HG03571 (cell line): ENCODE measurements at regions not wholly inside any gene's neighbourhood (a gene's known extent, or its start where the extent isn't known, plus 50 kb on each side); places are given as distances from the start of the nearest gene placed in this dataset.

Experiments used
- ATAC-seq: cut with Tn5 transposase; IDR thresholded peaks from one replicate; pipeline ENCODE4 v1.9.1; 2021; ENCODE audit not compliant: unreplicated experiment

- no peak for ATAC-seq
These were observed 967.2 kb downstream of the IGSF11 start for GRCh38 chr3:118067439-118067838.

GRCh38 chr3:118075873-118076272 is 958.8 kb downstream of the IGSF11 start:
- no peak for ATAC-seq

GRCh38 chr3:118077332-118077731 is 957.3 kb downstream of the IGSF11 start:
- no peak for ATAC-seq

- no peak for ATAC-seq
These were observed 953.8 kb downstream of the IGSF11 start for GRCh38 chr3:118080889-118081288.

GRCh38 chr3:118088696-118089095 is 946.0 kb downstream of the IGSF11 start:
- ATAC-seq: no peak

GRCh38 chr3:118089563-118089962 is 945.1 kb downstream of the IGSF11 start:
- ATAC-seq: no peak

- no peak for ATAC-seq
These were observed 937.4 kb downstream of the IGSF11 start for GRCh38 chr3:118097226-118097625.

- ATAC-seq: no peak
These were observed 937.0 kb downstream of the IGSF11 start for GRCh38 chr3:118097660-118098059.

GRCh38 chr3:118098827-118099226 is 935.8 kb downstream of the IGSF11 start:
- ATAC-seq: no peak

- ATAC-seq: no peak
These were observed 932.8 kb downstream of the IGSF11 start for GRCh38 chr3:118101891-118102290.

GRCh38 chr3:118102737-118103136 is 931.9 kb downstream of the IGSF11 start:
- no peak for ATAC-seq

- no peak for ATAC-seq
These were observed 926.4 kb downstream of the IGSF11 start for GRCh38 chr3:118108201-118108600.

GRCh38 chr3:118108769-118109168 is 925.9 kb downstream of the IGSF11 start:
- ATAC-seq: no peak

GRCh38 chr3:118110211-118110610 is 924.4 kb downstream of the IGSF11 start:
- no peak for ATAC-seq

GRCh38 chr3:118116991-118117390 is 917.7 kb downstream of the IGSF11 start:
- no peak for ATAC-seq

GRCh38 chr3:118126751-118127150 is 907.9 kb downstream of the IGSF11 start:
- no peak for ATAC-seq

- ATAC-seq: no peak
These were observed 906.7 kb downstream of the IGSF11 start for GRCh38 chr3:118127992-118128391.

GRCh38 chr3:118128886-118129285 is 905.8 kb downstream of the IGSF11 start:
- no peak for ATAC-seq

- ATAC-seq: no peak
These were observed 896.9 kb downstream of the IGSF11 start for GRCh38 chr3:118137778-118138177.

- ATAC-seq: no peak
These were observed 889.7 kb downstream of the IGSF11 start for GRCh38 chr3:118144919-118145318.

GRCh38 chr3:118146658-118147375 is 887.8 kb downstream of the IGSF11 start:
- ATAC-seq: no peak

- no peak for ATAC-seq
These were observed 883.5 kb downstream of the IGSF11 start for GRCh38 chr3:118151164-118151563.
